HFF-Myc (cell line): ENCODE measurements at regions not wholly inside any gene's neighbourhood (a gene's known extent, or its start where the extent isn't known, plus 50 kb on each side); places are given as distances from the start of the nearest gene placed in this dataset.

Experiments used
- DNase-seq: peaks from one replicate; pipeline ENCODE4 v3.0.0-alpha.2; 2011; ENCODE audit warnings: low read depth; ENCODE audit errors: extremely low read depth
- H3K4me3 ChIP-seq: replicated peaks from 2 replicates; pipeline ENCODE4 v1.5.1; 2011; ENCODE audit warnings: low read depth, mild to moderate bottlenecking, control low read depth, low read length
- CTCF ChIP-seq: IDR thresholded peaks from 2 replicates; pipeline ENCODE4 v1.5.1; 2012; ENCODE audit warnings: mild to moderate bottlenecking, low read depth, low read length, control low read depth; ENCODE audit errors: missing control alignments

DNA sequence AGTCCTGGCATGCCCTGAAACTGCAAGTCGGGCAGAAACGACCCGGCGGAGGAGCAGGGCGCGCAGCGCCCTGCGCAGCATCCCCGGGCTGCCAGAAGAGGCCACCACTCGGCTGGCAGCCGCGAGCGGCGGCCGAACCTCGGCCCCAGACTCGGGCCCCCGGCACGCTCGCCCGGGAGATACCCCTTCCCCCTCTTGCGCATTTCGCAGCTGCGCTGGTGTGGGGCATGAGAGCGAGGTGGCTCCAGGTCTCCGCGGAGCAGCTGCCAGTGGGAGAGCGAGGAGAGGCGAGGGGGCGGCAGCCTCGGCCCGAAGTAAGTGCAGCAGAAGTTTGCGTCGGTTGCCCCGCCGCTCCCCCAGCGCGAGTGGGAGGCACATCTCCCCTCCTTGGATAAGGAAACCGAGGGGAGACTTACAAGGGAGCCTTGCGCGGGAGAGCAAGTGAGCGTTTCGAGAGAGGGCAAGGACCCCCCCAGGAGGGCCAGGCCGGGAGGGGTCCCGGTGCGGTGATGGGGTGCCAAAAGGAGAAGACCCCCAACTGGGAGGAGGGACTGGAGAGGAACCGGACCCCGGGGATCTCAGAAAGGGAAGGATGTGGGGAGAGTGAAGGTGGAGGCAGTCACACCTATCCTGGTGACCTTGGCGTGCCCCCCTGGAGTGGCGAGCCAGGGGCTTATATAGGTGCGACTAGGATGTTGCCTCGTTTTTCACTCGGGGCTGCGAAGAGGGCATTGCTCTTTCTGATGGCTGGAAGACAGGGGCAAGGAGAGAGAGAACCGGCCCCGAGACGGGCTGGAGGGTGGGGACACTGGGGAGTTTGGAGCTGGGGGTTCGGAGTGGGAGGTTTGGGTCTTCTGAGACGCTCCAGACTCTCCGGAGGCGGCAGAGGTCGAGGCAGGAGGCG lies 256.3 kb downstream of the OTUD1 start:
- no peak for TF ChIP-seq CTCF
- DNase-seq: no peak
- H3K4me3 ChIP-seq: no peak overlapping the region

DNA sequence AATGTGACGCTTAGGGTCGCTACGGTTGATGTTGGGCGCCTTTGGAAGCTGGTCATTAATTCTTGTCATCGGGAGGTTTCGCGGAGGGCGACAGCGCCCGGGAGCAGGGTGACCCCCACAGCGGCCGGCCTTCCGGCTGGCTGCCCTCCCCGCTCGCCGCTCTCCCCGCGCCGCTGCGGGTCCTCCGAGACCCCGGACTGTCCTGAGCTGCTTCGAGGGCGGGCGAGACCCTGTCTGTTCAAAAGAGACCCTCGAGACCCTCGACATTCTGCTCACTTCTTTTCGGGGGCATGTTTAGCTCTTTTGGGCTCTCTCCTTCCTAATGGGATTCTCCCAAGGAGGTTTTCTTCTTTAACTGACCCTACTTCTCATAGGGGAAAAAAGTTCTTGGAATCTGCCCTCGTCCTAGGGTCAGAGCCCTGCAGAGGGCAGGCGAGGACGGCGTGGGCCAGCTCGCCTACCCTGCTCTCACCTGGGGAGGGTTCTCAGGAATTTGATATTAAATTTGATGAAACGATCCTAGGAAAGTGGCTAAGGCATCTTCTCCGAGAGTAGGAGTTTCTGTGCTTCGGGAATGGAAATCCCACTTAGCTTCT lies 257.0 kb downstream of the OTUD1 start:
- no peak overlapping the region for H3K4me3 ChIP-seq
- DNase-seq: no peak
- no peak for TF ChIP-seq CTCF

- no peak overlapping the region for H3K4me3 ChIP-seq
- no peak for TF ChIP-seq CTCF
- no peak for DNase-seq
Measured at GRCh38 chr10:23696476-23696875, 257.6 kb downstream of the OTUD1 start.

DNA sequence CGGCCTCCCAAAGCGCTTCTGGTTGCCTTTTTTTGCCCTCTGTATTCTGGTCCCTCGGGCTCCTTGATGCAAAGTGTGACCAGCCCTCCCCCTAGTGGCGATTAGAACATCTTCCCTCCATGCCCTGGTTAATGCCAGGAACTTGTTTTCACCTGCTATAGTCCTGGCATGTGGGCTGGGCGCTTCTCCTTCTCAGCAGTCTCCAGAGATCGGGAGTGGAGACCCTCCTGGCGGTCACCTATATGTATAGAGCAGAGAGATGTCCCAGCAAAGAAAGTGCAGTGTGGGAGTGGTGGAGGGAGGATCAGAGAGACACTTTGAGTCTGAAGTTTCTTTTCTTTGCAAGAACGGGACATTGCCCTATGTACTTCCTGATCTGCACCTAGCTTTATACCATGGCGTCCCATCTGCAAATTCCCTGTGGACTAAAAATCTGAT lies 264.1 kb downstream of the OTUD1 start:
- peak; percentile 16 for DNase-seq
- H3K4me3 ChIP-seq: no peak overlapping the region
- peak; percentile 70 for TF ChIP-seq CTCF

- TF ChIP-seq CTCF: no peak
- no peak overlapping the region for H3K4me3 ChIP-seq
- no peak for DNase-seq
Measured at GRCh38 chr10:23715363-23715762, 276.5 kb downstream of the OTUD1 start.

GRCh38 chr10:23717913-23718312 lies 279.0 kb downstream of the OTUD1 start:
- TF ChIP-seq CTCF: no peak
- H3K4me3 ChIP-seq: no peak overlapping the region
- DNase-seq: no peak
